K562 (cell line): ENCODE measurements at regions not wholly inside any gene's neighbourhood (a gene's known extent, or its start where the extent isn't known, plus 50 kb on each side); places are given as distances from the start of the nearest gene placed in this dataset.

Experiments used
- ATAC-seq: fragments of 200-7000 bp; cut with Tn5 transposase; 3 replicates; pipeline ENCODE4 v1.9.1; 2020; ENCODE audit warnings: moderate library complexity
- BruUV-seq: library from RNA; stranded (reverse); fragments of 400-500 nt; replicated peaks from 2 replicates; lab custom pipeline; 2021; lab: Mats Ljungman, UMichigan
- CTCF ChIA-PET: fragments of 300-600 bp; formaldehyde crosslinking; extraction: SDS; loops from one replicate; lab custom pipeline; 2021; ENCODE audit warnings: low intra/inter-chr PET ratio; lab: Yijun Ruan, JAX
- POLR2A ChIA-PET: fragments of 300-600, 350-650 bp; sonication (Branson Sonifier 250); formaldehyde crosslinking; extraction: SDS; loops from one replicate; lab custom pipeline; 2021; ENCODE audit warnings: antibody characterized with exemption, inconsistent platforms; lab: Yijun Ruan, JAX
- DNase-seq, 4 experiments: peaks; one replicate each; pipeline versions ENCODE4 v3.0.0 to v3.0.0-alpha.2; 2011 to 2018; ENCODE audit warnings: low spot score in 3 of 4, mixed read lengths in 3 of 4; ENCODE audit errors: extremely low read depth in 1 of 4
- FAIRE-seq: peaks from 2 replicates; lab custom pipeline; 2011; peaks lifted over from hg19 to GRCh38; lab: Jason Lieb, UNC
- H2AFZ ChIP-seq: 2 replicates; pipeline ENCODE4 v1.6.0; 2011; ENCODE audit warnings: low read depth, low read length, control low read depth, inconsistent platforms
- H3K27ac ChIP-seq: fragments of 200-600 bp; 3 replicates; pipeline ENCODE4 v1.8.0; 2011; ENCODE audit warnings: low read depth, mild to moderate bottlenecking, control low read depth, inconsistent platforms, low read length, moderate library complexity, mixed read lengths; ENCODE audit errors: extremely low read depth
- H3K27me3 ChIP-seq, 2 experiments: fragments of 300-600 bp in 1 of 2; 2 replicates in 1 of 2; 3 replicates in 1 of 2; pipeline versions ENCODE4 v1.6.0 to v1.8.0; 2011; ENCODE audit warnings: inconsistent platforms in 2 of 2, low read length in 2 of 2, mild to moderate bottlenecking in 1 of 2, mixed read lengths in 1 of 2, moderate library complexity in 1 of 2; ENCODE audit not compliant: control insufficient read depth in 2 of 2, insufficient read depth in 2 of 2
- H3K36me3 ChIP-seq: fragments of 300-600 bp; 3 replicates; pipeline ENCODE4 v1.8.0; 2011; ENCODE audit warnings: mild to moderate bottlenecking, low read length, inconsistent platforms; ENCODE audit not compliant: control insufficient read depth, insufficient read depth
- H3K4me1 ChIP-seq, 2 experiments: fragments of 200-600 bp in 1 of 2; replicated peaks in 1 of 2; 2 replicates in 1 of 2; 3 replicates in 1 of 2; pipeline versions ENCODE4 v1.5.1 to v1.8.0; 2011; ENCODE audit warnings: inconsistent platforms in 2 of 2, low read length in 2 of 2, mild to moderate bottlenecking in 1 of 2, mixed read lengths in 1 of 2, moderate library complexity in 1 of 2; ENCODE audit not compliant: control insufficient read depth in 2 of 2, insufficient read depth in 2 of 2
- H3K4me2 ChIP-seq: 2 replicates; pipeline ENCODE4 v1.6.1; 2011; ENCODE audit warnings: low read length, control low read depth, inconsistent platforms, mixed read lengths; ENCODE audit not compliant: insufficient read depth
- H3K4me3 ChIP-seq: fragments of 200-600 bp; sonication (generic), shearing (Covaris generic); 2 replicates; pipeline ENCODE4 v1.5.1; 2016; ENCODE audit warnings: control low read depth, inconsistent platforms
- H3K79me2 ChIP-seq: fragments of 200-600 bp; 3 replicates; pipeline ENCODE4 v1.8.0; 2011; ENCODE audit warnings: low read length, inconsistent platforms; ENCODE audit not compliant: control insufficient read depth, insufficient read depth
- H3K9ac ChIP-seq, 2 experiments: 2 replicates each; pipeline versions ENCODE4 v1.6.0 to v1.6.1; 2011; ENCODE audit warnings: low read depth in 2 of 2, low read length in 2 of 2, control low read depth in 1 of 2, inconsistent platforms in 1 of 2, mild to moderate bottlenecking in 1 of 2, mixed read lengths in 1 of 2; ENCODE audit not compliant: insufficient read depth in 1 of 2
- H3K9me1 ChIP-seq: one replicate; pipeline ENCODE4 v1.6.0; 2011; ENCODE audit warnings: inconsistent platforms, mild to moderate bottlenecking, low read length, moderate library complexity; ENCODE audit not compliant: control insufficient read depth, insufficient read depth
- H3K9me3 ChIP-seq: replicated peaks from 2 replicates; pipeline ENCODE4 v1.5.1; 2011; ENCODE audit warnings: low read depth, low read length, inconsistent platforms; ENCODE audit not compliant: control insufficient read depth, insufficient read depth
- H4K20me1 ChIP-seq: replicated peaks from 2 replicates; pipeline ENCODE4 v1.6.1; 2011; ENCODE audit warnings: low read length, inconsistent platforms, mixed read lengths; ENCODE audit not compliant: control insufficient read depth, insufficient read depth
- BRF1 ChIP-seq: IDR thresholded peaks from 3 replicates; pipeline ENCODE4 v1.6.1; 2011; ENCODE audit warnings: borderline replicate concordance, mild to moderate bottlenecking; ENCODE audit not compliant: insufficient read length; ENCODE audit errors: extremely low read depth
- DNMT1 ChIP-seq: fragments of 450-650 bp; IDR thresholded peaks from 2 replicates; pipeline ENCODE4 v1.6.1; 2016; ENCODE audit warnings: antibody characterized with exemption, mild to moderate bottlenecking
- DPF2 ChIP-seq: fragments of 450-650 bp; IDR thresholded peaks from 2 replicates; pipeline ENCODE4 v1.6.1; 2016
- HMG20A ChIP-seq: fragments of 450-650 bp; formaldehyde crosslinking; conservative IDR thresholded peaks from 2 replicates; pipeline ENCODE4 v1.4.0; 2020; ENCODE audit warnings: mild to moderate bottlenecking, mixed read lengths
- MCM5 ChIP-seq: fragments of 450-650 bp; IDR thresholded peaks from 2 replicates; pipeline ENCODE4 v1.6.1; 2016; ENCODE audit warnings: low read depth
- MTA3 ChIP-seq: fragments of 450-650 bp; formaldehyde crosslinking; IDR thresholded peaks from 2 replicates; pipeline ENCODE4 v1.6.1; 2017; ENCODE audit warnings: mild to moderate bottlenecking, borderline replicate concordance
- OTX1 ChIP-seq: fragments of 450-650 bp; formaldehyde crosslinking; IDR thresholded peaks from 2 replicates; pipeline ENCODE4 v1.4.0; 2022; ENCODE audit warnings: mild to moderate bottlenecking
- PYGO2 ChIP-seq: fragments of 450-650 bp; IDR thresholded peaks from 2 replicates; pipeline ENCODE4 v1.6.1; 2016; ENCODE audit warnings: mild to moderate bottlenecking, missing genetic modification characterization, moderate library complexity, missing compliant biosample characterization
- SREBF2 ChIP-seq: sonication (generic); formaldehyde crosslinking; IDR thresholded peaks from 2 replicates; pipeline ENCODE4 v1.4.0; 2020; ENCODE audit warnings: mild to moderate bottlenecking, missing genetic modification reagents
- TAL1 ChIP-seq: fragments of 450-650 bp; IDR thresholded peaks from 2 replicates; pipeline ENCODE4 v1.6.1; 2016; ENCODE audit warnings: mild to moderate bottlenecking
- ZBTB2 ChIP-seq: fragments of 450-650 bp; IDR thresholded peaks from 2 replicates; pipeline ENCODE4 v1.6.1; 2016; ENCODE audit warnings: antibody characterized with exemption
- ZNF274 ChIP-seq: IDR thresholded peaks from 2 replicates; pipeline ENCODE4 v1.6.1; 2011; ENCODE audit warnings: low read depth, mild to moderate bottlenecking, low read length, moderate library complexity, borderline replicate concordance
- WGBS: fragments of 100-300 bp; shearing (Covaris generic); methylation state at CpG from one replicate; pipeline ENCODE4 v1.1.6; 2016; ENCODE audit warnings: low coverage, mixed read lengths; ENCODE audit not compliant: insufficient coverage; ENCODE audit errors: missing lambda C conversion rate; 5-methylcytosine and 5-hydroxymethylcytosine counted together
- in situ Hi-C: fragments of 300-500 bp; cut with MboI; formaldehyde crosslinking; loops from 4 replicates; pipeline ENCODE4 v1.15.0; 2018; ENCODE audit warnings: inconsistent platforms, mixed read lengths
- intact Hi-C: fragments of 100-400 bp; cut with micrococcal nuclease; formaldehyde crosslinking; loops from 2 replicates; pipeline ENCODE4 v1.14.2; 2022
- TF ChIP-seq, protein P1 (sequence below): sonication (generic); formaldehyde crosslinking; IDR thresholded peaks from 2 replicates; pipeline ENCODE4 v1.9.0; 2022; ENCODE audit warnings: mild to moderate bottlenecking, missing genetic modification reagents
- TF ChIP-seq, protein P2 (sequence below): fragments of 450-650 bp; formaldehyde crosslinking; IDR thresholded peaks from 2 replicates; pipeline ENCODE4 v1.4.0; 2022; ENCODE audit warnings: missing genetic modification characterization

DNA sequence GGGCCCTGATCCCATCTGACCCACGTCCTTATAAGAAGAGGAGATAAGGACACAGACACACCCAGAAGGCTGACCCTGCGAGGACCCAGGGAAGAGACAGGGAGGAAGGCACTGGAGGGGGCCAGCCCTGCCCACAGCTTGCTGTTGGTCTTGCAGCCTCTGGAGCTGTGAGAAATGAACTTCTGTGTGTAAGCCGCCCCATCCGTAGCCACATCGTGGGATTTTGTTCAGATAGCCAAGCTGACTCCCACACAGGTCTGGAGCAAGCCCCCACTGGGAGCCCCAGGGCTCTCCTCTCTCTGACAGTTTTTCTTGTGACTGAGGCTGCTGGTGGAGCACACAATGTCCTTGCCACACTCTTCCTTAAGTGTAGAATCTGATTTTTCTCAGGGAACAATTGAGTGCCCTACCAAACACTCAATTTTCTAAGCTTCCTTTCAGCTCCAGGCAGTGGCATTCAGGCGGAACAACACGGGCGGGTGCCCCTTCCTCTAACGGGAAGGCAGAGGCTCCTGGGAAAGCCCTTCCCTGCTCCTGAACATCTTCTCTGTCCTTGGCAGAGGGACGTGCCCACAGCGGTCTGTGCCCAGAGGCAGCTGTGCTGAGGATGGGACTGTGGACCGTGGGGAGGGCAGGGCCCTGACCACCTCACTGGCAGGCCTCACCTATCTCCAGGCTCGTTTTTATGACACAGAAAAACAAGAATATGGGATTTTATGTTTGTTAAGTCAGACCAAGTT is 160.6 kb upstream of the SHH start:
- Histone ChIP-seq H3K4me3 (no peak overlapping the region), H3K27me3 (peaks cover 35 to 53% of the 10 kb centered on the region in 2 experiments), H3K79me2 (no peaks in the 10 kb centered on the region), H3K27ac (no peak overlapping the region), H2AFZ (no peak overlapping the region), H3K9me1 (no peaks in the 10 kb centered on the region), H4K20me1 (no peaks in the 10 kb centered on the region), H3K9me3 (no peaks in the 10 kb centered on the region), H3K9ac (no peak overlapping the region), H3K4me1 (peaks cover 0 to 2% of the 10 kb centered on the region in 2 experiments; a peak in 1 of 5 replicates), H3K36me3 (no peaks in the 10 kb centered on the region), H3K4me2 (no peak overlapping the region)
- POLR2A ChIA-PET = interaction anchor here (0.6 kb wide), 1 partner anchor 79 kb away, joined by 3 read pairs; no protein-coding TSS in a partner anchor
- FAIRE-seq (no peak), ATAC-seq (no peak), DNase-seq (no peak)
- CTCF ChIA-PET = no interaction called here
- TF ChIP-seq MTA3 (no peak), DNMT1 (no peak)
- intact Hi-C loops (no loop called here), in situ Hi-C loops (no loop called here)
- BruUV-seq = no TSS peak
- WGBS = 0% methylated on average over 13 of the region's 13 CpGs

GRCh38 chr7:155972247-155972646 is 160.0 kb upstream of the SHH start:
- H3K9me3 ChIP-seq = no peaks in the 10 kb centered on the region
- intact Hi-C loops (no loop called here), in situ Hi-C loops (no loop called here)
- H4K20me1 ChIP-seq = no peaks in the 10 kb centered on the region
- H3K9me1 ChIP-seq = no peaks in the 10 kb centered on the region
- FAIRE-seq = no peak
- no peak overlapping the region for H2AFZ ChIP-seq
- POLR2A ChIA-PET = interaction anchor here (0.6 kb wide), 1 partner anchor 79 kb away, joined by 3 read pairs; no protein-coding TSS in a partner anchor
- H3K4me3 ChIP-seq = no peak overlapping the region
- no peak overlapping the region for H3K27ac ChIP-seq
- ATAC-seq = no peak
- BruUV-seq = no TSS peak
- H3K79me2 ChIP-seq = no peaks in the 10 kb centered on the region
- CTCF ChIA-PET = no interaction called here
- DNase-seq = no peak
- no peak overlapping the region for H3K9ac ChIP-seq
- peaks cover 0 to 2% of the 10 kb centered on the region in 2 experiments; a peak in 1 of 5 replicates for H3K4me1 ChIP-seq
- no peak overlapping the region for H3K4me2 ChIP-seq
- H3K27me3 ChIP-seq = peaks cover 35 to 52% of the 10 kb centered on the region in 2 experiments
- 2% methylated on average over 8 of the region's 8 CpGs for WGBS
- no peaks in the 10 kb centered on the region for H3K36me3 ChIP-seq
- no peak for TF ChIP-seq ZNF274
- no peak for TF ChIP-seq PYGO2
- TF ChIP-seq, protein P1, sequence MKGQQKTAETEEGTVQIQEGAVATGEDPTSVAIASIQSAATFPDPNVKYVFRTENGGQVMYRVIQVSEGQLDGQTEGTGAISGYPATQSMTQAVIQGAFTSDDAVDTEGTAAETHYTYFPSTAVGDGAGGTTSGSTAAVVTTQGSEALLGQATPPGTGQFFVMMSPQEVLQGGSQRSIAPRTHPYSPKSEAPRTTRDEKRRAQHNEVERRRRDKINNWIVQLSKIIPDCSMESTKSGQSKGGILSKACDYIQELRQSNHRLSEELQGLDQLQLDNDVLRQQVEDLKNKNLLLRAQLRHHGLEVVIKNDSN (CRISPR knock-in tag) = no peak
- TF ChIP-seq OTX1 = no peak
- no peak for TF ChIP-seq ZBTB2
- TF ChIP-seq MCM5 = no peak
- no peak for TF ChIP-seq DPF2
- TF ChIP-seq, protein P2, sequence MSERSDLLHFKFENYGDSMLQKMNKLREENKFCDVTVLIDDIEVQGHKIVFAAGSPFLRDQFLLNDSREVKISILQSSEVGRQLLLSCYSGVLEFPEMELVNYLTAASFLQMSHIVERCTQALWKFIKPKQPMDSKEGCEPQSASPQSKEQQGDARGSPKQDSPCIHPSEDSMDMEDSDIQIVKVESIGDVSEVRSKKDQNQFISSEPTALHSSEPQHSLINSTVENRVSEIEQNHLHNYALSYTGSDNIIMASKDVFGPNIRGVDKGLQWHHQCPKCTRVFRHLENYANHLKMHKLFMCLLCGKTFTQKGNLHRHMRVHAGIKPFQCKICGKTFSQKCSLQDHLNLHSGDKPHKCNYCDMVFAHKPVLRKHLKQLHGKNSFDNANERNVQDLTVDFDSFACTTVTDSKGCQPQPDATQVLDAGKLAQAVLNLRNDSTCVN = no peak
- TF ChIP-seq HMG20A = no peak
- no peak for TF ChIP-seq SREBF2 (CRISPR knock-in tag)
- no peak for TF ChIP-seq BRF1
- TF ChIP-seq TAL1 = no peak
